Vagina (tissue), 2 donors: ENCODE measurements at regions not wholly inside any gene's neighbourhood (a gene's known extent, or its start where the extent isn't known, plus 50 kb on each side); places are given as distances from the start of the nearest gene placed in this dataset.

Source experiments
- POLR2A ChIP-seq, 2 donors: fragments of 450-650 bp; IDR thresholded peaks; one replicate each; pipeline ENCODE4 v1.6.1; 2017; ENCODE audit warnings: antibody characterized with exemption in 2 of 2, mild to moderate bottlenecking in 2 of 2, moderate library complexity in 2 of 2
- POLR2AphosphoS5 ChIP-seq, 2 donors: sonication (generic); formaldehyde crosslinking; IDR thresholded peaks; one replicate each; pipeline ENCODE4 v1.9.0; 2017; ENCODE audit warnings: antibody characterized with exemption in 2 of 2, mild to moderate bottlenecking in 2 of 2, low read depth in 1 of 2; ENCODE audit not compliant: insufficient read depth in 1 of 2
- TF ChIP-seq, protein P1 (sequence below), 3 experiments: fragments of 450-650 bp in 2 of 3; fragments of 200-600 bp in 1 of 3; sonication (generic) in 1 of 3; IDR thresholded peaks; one replicate each; pipeline ENCODE4 v1.5.1; 2017 to 2019; ENCODE audit warnings: antibody characterized with exemption in 3 of 3, mild to moderate bottlenecking in 2 of 3, moderate library complexity in 2 of 3

DNA sequence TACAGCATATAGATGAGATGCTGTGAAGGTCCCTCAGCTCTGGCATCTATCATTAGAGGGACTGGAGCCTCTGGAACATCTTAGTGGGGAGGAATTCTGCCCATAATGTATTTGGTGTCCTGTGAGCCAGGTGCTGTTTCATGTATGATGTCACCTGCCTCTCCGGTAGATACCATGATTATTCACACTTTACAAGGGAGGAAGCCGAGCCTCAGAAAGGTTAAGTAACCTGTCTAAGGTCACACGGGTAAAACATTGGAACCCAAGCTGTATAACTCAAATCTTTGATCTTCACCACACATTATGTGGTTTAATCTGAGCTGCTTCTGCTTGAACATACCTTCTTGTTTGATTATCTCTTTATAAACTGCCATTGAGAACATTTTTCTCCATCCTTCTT, 442.8 kb downstream of the BCOR start:
- TF ChIP-seq, protein P1, sequence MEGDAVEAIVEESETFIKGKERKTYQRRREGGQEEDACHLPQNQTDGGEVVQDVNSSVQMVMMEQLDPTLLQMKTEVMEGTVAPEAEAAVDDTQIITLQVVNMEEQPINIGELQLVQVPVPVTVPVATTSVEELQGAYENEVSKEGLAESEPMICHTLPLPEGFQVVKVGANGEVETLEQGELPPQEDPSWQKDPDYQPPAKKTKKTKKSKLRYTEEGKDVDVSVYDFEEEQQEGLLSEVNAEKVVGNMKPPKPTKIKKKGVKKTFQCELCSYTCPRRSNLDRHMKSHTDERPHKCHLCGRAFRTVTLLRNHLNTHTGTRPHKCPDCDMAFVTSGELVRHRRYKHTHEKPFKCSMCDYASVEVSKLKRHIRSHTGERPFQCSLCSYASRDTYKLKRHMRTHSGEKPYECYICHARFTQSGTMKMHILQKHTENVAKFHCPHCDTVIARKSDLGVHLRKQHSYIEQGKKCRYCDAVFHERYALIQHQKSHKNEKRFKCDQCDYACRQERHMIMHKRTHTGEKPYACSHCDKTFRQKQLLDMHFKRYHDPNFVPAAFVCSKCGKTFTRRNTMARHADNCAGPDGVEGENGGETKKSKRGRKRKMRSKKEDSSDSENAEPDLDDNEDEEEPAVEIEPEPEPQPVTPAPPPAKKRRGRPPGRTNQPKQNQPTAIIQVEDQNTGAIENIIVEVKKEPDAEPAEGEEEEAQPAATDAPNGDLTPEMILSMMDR (IDR thresholded peaks at IDR 0.05), result no peak
- TF ChIP-seq POLR2A (IDR thresholded peaks at IDR 0.05) (no peak), POLR2AphosphoS5 (IDR thresholded peaks at IDR 0.05; ENCODE audit: insufficient read depth in 1 of 2, low read depth in 1 of 2) (no peak)
